Mesothelial cell of epicardium (in vitro differentiated cells): ENCODE measurements at regions not wholly inside any gene's neighbourhood (a gene's known extent, or its start where the extent isn't known, plus 50 kb on each side); places are given as distances from the start of the nearest gene placed in this dataset.

ENCODE experiments used
- DNase-seq, 2 experiments: peaks; one replicate each; pipeline ENCODE4 v3.0.0; 2021; ENCODE audit warnings: low spot score in 2 of 2; ENCODE audit not compliant: unreplicated experiment in 2 of 2
- H3K27ac Mint-ChIP-seq: 2 replicates; pipeline ENCODE4 v1.8.0; 2021; ENCODE audit warnings: mixed read lengths
- H3K27me3 Mint-ChIP-seq: 2 replicates; pipeline ENCODE4 v1.8.0; 2021; ENCODE audit warnings: low read depth, mixed read lengths
- H3K36me3 Mint-ChIP-seq: 2 replicates; pipeline ENCODE4 v1.8.0; 2021; ENCODE audit warnings: mixed read lengths
- H3K4me1 Mint-ChIP-seq: 2 replicates; pipeline ENCODE4 v1.8.0; 2021; ENCODE audit warnings: mixed read lengths
- H3K4me3 Mint-ChIP-seq: 2 replicates; pipeline ENCODE4 v1.8.0; 2021; ENCODE audit warnings: mild to moderate bottlenecking, moderate library complexity, mixed read lengths
- H3K9me3 Mint-ChIP-seq: 2 replicates; pipeline ENCODE4 v1.8.0; 2021; ENCODE audit warnings: mixed read lengths
- TF ChIP-seq, protein P1 (sequence below): fragments of 200-600 bp; sonication (generic); IDR thresholded peaks from one replicate; pipeline ENCODE4 v1.5.0; 2021; ENCODE audit warnings: antibody characterized with exemption; ENCODE audit not compliant: unreplicated experiment

DNA sequence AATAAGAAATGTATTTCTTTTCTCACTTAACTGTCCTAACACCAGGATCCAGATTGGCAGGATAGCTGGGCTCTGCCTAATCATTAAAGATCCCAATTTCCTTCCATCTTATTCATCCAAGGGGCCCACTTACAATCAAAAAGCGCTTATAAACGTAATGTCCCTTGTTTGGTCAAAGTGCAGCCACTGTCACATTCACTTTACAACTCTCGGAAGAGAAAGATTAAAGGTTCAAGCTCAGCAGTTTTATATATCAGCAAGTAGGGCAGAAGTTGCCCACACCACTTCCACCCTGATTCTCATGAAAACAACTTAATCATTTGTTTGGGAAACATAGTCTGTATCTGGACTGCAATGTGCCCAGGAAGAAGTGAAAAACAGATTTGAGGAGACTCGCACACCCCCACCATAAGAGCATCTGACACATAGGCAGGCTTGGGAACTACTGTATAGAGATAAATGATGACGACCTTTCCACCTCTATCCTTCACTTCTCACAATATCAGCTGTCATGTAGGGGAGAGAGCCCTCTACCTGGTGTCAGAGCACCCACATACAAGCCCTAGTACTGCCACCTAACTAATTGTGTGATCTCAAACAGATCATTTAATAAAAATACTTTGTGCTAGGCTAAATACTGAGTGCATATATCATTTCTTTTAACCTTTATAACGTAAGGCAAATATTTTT, 80.8 kb downstream of the CAPZA3 start:
- TF ChIP-seq, protein P1, sequence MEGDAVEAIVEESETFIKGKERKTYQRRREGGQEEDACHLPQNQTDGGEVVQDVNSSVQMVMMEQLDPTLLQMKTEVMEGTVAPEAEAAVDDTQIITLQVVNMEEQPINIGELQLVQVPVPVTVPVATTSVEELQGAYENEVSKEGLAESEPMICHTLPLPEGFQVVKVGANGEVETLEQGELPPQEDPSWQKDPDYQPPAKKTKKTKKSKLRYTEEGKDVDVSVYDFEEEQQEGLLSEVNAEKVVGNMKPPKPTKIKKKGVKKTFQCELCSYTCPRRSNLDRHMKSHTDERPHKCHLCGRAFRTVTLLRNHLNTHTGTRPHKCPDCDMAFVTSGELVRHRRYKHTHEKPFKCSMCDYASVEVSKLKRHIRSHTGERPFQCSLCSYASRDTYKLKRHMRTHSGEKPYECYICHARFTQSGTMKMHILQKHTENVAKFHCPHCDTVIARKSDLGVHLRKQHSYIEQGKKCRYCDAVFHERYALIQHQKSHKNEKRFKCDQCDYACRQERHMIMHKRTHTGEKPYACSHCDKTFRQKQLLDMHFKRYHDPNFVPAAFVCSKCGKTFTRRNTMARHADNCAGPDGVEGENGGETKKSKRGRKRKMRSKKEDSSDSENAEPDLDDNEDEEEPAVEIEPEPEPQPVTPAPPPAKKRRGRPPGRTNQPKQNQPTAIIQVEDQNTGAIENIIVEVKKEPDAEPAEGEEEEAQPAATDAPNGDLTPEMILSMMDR: no peak
- DNase-seq: no peak
- Mint-ChIP-seq H3K27me3 (peaks cover 7% of the 10 kb centered on the region), H3K27ac (no peak overlapping the region), H3K9me3 (no peaks in the 10 kb centered on the region), H3K4me1 (peaks cover 8% of the 10 kb centered on the region), H3K4me3 (no peak overlapping the region), H3K36me3 (no peaks in the 10 kb centered on the region)

DNA sequence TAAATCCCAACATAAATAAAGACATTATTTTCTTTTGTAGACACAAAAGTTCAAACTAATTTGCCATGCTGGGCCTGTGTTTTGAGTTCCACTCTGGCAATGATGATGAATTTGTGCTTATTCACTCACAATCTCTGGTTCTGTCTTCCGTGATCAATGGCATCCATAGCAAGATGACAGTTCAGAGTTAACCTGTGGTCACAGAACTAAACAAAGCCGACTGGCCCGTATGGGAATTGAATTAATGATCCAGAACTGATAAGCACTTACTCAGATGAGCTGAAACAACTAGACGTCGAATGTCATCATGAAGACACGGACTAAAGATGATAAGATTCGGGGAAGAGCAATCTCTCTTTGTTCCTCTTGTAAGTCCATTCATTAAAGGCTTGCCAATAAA, 81.6 kb downstream of the CAPZA3 start:
- no peak for DNase-seq
- TF ChIP-seq, protein P1: no peak
- Mint-ChIP-seq H3K9me3 (no peaks in the 10 kb centered on the region), H3K36me3 (no peaks in the 10 kb centered on the region), H3K27me3 (peaks cover 7% of the 10 kb centered on the region), H3K27ac (no peak overlapping the region), H3K4me1 (peaks cover 8% of the 10 kb centered on the region), H3K4me3 (no peak overlapping the region)

DNA sequence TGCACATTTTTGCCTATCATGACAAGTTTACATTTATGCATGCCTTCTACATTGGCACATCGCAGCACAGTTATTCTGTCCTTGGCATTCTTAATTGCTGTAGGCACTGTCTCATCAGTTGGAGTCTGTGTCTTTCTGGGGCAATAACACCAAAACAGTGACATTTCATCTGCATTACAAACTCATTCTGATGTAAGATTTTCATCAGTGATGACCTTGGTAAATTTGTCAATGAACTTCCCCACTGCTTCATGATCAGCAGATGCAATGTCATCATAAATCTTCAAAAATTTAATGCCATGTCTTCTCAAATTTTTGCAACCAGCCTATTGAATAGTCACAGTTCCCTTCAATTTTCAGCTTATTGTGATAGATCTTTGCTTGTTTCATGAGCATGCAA, 85.5 kb downstream of the CAPZA3 start:
- Mint-ChIP-seq H3K36me3 (peaks cover under 1% of the 10 kb centered on the region), H3K4me3 (no peak overlapping the region), H3K27me3 (no peaks in the 10 kb centered on the region), H3K27ac (no peak overlapping the region), H3K4me1 (peaks cover 8% of the 10 kb centered on the region), H3K9me3 (peaks cover 3% of the 10 kb centered on the region)
- DNase-seq: no peak
- TF ChIP-seq, protein P1: no peak

DNA sequence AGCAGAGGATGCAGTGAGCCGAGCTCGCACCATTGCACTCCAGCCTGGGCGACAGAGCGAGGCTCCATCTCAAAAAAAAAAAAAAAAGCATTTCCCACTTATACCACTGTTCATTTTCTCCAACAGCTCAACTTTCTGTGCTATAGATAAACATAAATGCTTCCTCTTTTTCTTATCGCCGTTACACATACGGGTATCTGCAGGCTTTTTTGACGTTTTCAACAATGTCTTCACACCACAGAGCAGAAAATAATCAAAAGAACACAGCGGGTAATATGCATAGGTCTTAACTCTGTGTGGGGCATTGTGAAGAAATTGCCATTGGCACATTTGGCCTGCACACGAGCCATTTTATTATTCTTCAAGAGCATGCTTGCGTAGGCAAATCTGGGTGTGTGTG, 86.4 kb downstream of the CAPZA3 start:
- peaks cover 11% of the 10 kb centered on the region for H3K9me3 Mint-ChIP-seq
- peaks cover 1% of the 10 kb centered on the region for H3K36me3 Mint-ChIP-seq
- H3K27ac Mint-ChIP-seq: no peak overlapping the region
- H3K4me1 Mint-ChIP-seq: peaks cover 3% of the 10 kb centered on the region
- DNase-seq: no peak
- TF ChIP-seq, protein P1: no peak
- no peak overlapping the region for H3K4me3 Mint-ChIP-seq
- H3K27me3 Mint-ChIP-seq: no peaks in the 10 kb centered on the region

DNA sequence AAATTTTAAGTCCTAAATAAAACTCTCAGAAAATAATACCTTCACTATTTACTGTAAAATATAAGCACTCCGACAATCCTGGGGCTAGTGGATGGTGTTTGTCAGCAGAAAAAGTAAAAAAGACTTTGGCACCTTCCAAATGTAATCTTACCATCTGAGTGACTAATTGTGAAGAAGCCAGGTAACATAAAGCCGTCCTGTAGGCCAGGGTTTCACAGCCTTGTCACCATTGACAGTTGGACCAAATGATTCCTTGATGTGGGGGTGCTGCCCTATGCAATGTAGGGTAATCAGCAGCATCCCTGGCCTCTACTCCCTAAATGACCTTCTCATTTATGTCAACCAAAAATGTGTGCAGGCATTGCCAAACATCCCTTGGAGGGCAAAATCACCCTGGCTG, 87.2 kb downstream of the CAPZA3 start:
- DNase-seq: no peak
- Mint-ChIP-seq H3K27ac (no peak overlapping the region), H3K9me3 (peaks cover 15% of the 10 kb centered on the region), H3K4me1 (no peaks in the 10 kb centered on the region), H3K27me3 (no peaks in the 10 kb centered on the region), H3K4me3 (no peak overlapping the region), H3K36me3 (peaks cover 1% of the 10 kb centered on the region)
- TF ChIP-seq, protein P1: no peak

DNA sequence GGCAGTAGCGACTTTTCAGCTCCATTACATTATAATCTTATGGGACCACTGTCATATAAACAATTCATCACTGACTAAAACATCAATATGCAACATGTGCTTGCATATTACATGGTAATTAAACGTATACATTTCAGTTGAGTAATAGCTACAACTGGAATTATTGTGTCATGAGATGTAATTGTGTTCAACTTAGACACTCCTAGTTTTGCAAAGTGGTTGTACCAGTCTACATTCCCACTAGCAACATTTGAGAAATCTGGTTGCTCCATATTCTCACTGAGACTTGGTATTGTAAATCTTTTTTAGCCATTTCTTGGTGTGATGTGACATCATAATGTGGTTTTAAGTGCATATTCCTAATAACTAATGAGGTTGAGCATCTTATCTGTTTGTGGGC, 90.0 kb downstream of the CAPZA3 start:
- H3K27ac Mint-ChIP-seq: no peak overlapping the region
- TF ChIP-seq, protein P1: no peak
- peaks cover 19% of the 10 kb centered on the region for H3K9me3 Mint-ChIP-seq
- H3K4me1 Mint-ChIP-seq: no peaks in the 10 kb centered on the region
- DNase-seq: no peak
- H3K36me3 Mint-ChIP-seq: peaks cover 1% of the 10 kb centered on the region
- no peaks in the 10 kb centered on the region for H3K27me3 Mint-ChIP-seq
- no peak overlapping the region for H3K4me3 Mint-ChIP-seq
